Middle frontal gyrus (tissue), 1 donor: ENCODE measurements at regions not wholly inside any gene's neighbourhood (a gene's known extent, or its start where the extent isn't known, plus 50 kb on each side); places are given as distances from the start of the nearest gene placed in this dataset.
"Not testable (repeated sequence)": the region's sequence is repeated elsewhere in the genome, so short reads cannot be mapped to it uniquely, and the experiment has no call there.

ENCODE experiments used
- DNase-seq: peaks from one replicate; pipeline ENCODE4 v3.0.0-alpha.2; 2015; ENCODE audit warnings: low spot score; ENCODE audit errors: extremely low spot score

DNA sequence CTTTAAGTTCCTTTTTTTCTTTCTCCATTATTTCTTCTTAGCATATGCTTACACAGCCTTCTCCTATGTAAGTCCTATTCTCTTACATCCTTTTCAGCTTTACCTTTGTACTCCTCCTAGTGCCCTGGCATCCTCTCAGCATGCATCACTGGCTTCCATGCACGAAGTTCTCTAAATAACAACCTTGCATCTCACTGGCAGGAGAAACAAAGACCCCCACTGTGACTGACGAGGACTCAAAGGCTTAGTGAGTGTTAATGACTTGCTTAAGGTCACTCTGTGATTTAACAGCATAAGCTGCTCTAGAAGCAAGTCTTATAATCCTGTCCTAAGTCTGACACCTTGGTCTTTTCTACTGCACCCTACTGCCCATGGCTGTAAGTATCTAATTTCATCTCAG lies 1236.0 kb upstream of the CELF4 start:
- no peak for DNase-seq

- DNase-seq: no peak
Observed at GRCh38 chr18:38796762-38797161, 1231.2 kb upstream of the CELF4 start.

- DNase-seq: no peak
Observed at GRCh38 chr18:38792731-38793130, 1227.1 kb upstream of the CELF4 start.

- no peak for DNase-seq
Observed at GRCh38 chr18:38790786-38791185, 1225.2 kb upstream of the CELF4 start.

- DNase-seq: no peak
Observed at GRCh38 chr18:38790303-38790702, 1224.7 kb upstream of the CELF4 start.

DNA sequence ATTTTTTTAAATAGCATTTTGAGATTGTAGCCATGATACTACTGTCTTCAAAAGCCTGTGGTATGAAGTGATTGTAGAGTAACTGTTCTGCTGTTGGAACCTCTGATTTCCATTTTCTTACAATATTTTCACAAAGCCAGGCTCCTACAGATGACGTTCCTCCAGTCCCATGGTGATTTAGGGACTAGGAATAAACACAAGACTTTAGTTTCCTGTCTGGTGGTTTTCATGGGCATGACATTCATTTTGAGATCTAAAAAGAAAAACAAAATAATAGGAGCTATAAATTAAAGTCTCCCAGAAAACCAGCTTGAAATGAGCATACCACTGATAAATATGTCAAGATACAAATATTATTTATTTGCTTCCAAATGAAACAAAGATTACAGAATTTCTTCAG lies 1223.5 kb upstream of the CELF4 start:
- DNase-seq: no peak

- DNase-seq: no peak
Observed at GRCh38 chr18:38786906-38787305, 1221.3 kb upstream of the CELF4 start.

DNA sequence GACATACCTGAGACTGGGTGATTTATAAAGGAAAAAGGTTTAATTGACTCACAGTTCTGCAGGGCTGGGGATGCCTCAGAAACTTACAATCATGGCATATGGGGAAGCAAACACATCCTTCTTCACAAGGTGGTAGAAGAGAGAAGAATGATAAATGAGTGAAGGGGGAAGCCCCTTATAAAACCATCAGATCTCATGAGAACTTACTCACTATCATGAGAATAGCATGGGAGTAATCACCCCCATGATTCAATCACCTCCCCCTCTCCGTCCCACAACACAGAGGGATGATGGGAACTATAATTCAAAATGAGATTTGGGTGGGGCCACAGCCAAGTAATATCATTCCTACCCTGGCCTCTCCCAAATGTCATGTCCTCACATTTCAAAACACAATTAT lies 1206.0 kb upstream of the CELF4 start:
- not testable (repeated sequence) for DNase-seq

- DNase-seq: no peak
Observed at GRCh38 chr18:38768504-38768903, 1202.9 kb upstream of the CELF4 start.

- no peak for DNase-seq
Observed at GRCh38 chr18:38759457-38759856, 1193.9 kb upstream of the CELF4 start.

- no peak for DNase-seq
Observed at GRCh38 chr18:38756436-38756835, 1190.8 kb upstream of the CELF4 start.

DNA sequence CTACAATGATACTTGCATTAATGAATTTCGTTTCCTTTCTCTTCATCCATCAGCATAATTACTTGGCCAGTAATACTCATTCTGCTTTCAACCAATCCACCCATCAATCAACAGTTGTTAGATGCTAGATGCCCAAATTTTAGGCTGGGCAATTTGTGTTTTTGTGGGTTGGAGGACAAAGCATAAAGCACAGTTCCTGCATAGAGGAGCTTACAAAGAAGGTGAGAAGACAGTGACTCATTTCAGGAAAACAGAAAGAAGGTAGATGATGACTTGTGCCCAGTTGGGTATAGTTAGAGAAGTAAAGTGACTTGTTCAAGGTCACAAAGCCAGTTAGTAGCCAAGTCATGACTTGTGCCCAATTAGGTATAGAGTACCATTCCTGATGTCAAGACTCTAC lies 1186.8 kb upstream of the CELF4 start:
- no peak for DNase-seq

- peak; percentile 51 for DNase-seq
Observed at GRCh38 chr18:38751898-38752297, 1186.3 kb upstream of the CELF4 start.

DNA sequence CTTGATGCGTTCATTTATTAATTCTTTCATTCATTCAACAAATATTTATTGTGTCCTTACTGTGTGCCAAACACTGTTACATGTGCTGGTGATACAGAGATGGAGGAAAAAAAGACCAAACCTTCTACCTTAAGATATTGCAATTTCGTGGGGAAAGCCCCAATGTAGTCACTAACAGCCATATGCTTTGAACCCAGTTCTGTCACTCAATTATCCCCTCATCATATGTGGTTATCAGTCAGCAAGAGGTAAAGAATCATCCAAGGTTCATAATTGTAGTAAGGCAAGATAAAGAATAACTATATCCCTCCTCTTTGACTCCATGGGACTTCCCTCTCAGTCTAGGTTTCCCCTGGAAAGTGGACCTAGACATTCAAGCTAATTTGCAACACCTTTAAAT lies 1185.6 kb upstream of the CELF4 start:
- DNase-seq: no peak

- DNase-seq: no peak
Observed at GRCh38 chr18:38750751-38751150, 1185.2 kb upstream of the CELF4 start.

- DNase-seq: no peak
Observed at GRCh38 chr18:38747153-38747552, 1181.6 kb upstream of the CELF4 start.

- DNase-seq: not testable (repeated sequence)
Observed at GRCh38 chr18:38720181-38720580, 1154.6 kb upstream of the CELF4 start.

GRCh38 chr18:38718365-38718901 lies 1152.8 kb upstream of the CELF4 start:
- DNase-seq: no peak

DNA sequence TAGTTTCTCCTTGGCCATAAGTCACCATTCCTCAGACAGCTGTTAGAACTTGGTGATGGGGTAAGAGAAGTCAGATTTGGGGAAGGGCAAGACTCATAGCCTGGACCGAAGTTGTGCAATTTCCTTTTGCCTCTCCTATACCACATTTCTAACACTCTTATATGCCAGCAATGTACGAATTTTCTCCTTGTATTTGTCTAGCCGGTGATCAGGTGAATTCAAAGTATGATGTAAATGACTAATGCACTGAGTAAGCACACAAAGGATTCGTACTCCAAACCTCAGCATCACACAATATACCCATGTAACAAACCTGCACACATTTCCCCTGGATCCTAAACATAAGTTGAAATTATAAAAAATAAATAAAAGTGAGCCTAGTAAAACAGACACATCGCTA lies 1143.5 kb upstream of the CELF4 start:
- no peak for DNase-seq

- no peak for DNase-seq
Observed at GRCh38 chr18:38706373-38706772, 1140.8 kb upstream of the CELF4 start.

DNA sequence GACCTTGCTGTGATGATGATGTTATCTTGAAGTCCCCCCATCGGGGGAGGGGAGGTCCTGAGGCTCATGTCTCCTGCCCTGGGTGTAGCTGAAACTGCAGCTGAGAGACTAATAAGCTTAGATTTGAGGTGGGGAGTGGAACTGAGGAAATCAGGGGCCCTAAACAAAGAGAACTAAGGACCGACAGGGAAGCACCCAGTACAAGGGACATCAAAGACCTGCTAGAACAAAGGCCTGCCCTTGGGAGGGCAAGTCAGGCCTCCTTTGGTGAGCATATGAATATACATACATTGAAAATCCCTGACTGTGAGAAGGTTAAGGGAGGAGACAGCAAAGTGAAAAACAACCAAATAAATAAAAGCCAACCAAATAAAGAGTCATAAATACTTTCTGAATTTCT lies 1132.5 kb upstream of the CELF4 start:
- no peak for DNase-seq

DNA sequence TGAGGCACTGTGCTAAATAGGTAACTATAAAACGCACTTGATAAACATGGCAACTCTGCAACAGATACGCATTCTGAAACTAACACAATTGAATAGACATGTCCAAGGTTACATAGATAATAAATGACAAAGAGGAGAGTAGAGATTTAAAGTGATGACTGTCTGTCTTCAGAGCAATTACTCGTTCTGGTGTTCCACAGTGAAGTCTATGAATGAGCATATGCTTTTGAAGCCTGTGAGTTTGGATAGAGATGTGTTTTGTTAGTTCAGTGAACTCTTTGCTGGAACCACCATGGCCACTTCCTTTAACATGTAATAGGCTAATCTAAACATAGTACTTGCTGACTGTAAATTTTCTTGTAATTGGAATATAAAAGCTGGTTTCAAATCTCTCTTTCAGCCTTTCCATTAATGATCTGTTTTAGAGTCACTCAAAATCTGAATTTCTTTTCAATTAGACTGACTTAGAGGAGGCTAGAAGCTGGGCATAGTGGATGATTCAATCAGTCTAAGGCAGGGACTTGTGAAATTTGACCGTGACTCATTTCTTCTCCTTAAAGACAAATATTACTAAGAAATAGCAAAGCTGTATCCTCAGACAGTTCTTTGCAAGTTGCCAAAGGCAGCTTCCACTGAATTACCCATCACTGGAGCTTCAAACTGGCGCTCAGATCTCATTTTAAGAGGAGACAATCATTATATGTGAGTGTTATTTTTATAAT lies 1130.1 kb upstream of the CELF4 start:
- DNase-seq: no peak

- no peak for DNase-seq
Observed at GRCh38 chr18:38693104-38693503, 1127.5 kb upstream of the CELF4 start.
